IMR-90 (cell line): ENCODE measurements at regions not wholly inside any gene's neighbourhood (a gene's known extent, or its start where the extent isn't known, plus 50 kb on each side); places are given as distances from the start of the nearest gene placed in this dataset.

Experiments
- ATAC-seq: fragments of 200-7000 bp; cut with Tn5 transposase; 2 replicates; pipeline ENCODE4 v1.9.1; 2020; ENCODE audit warnings: low read depth, mild to moderate bottlenecking, moderate library complexity
- BruUV-seq: library from RNA; stranded (reverse); fragments of 400-500 nt; replicated peaks from 2 replicates; lab custom pipeline; 2021; lab: Mats Ljungman, UMichigan
- CTCF ChIA-PET: fragments of 300-600 bp; formaldehyde crosslinking; extraction: SDS; loops from one replicate; lab custom pipeline; 2021; ENCODE audit warnings: antibody characterized with exemption; lab: Yijun Ruan, JAX
- POLR2A ChIA-PET: fragments of 300-600 bp; sonication (Branson Sonifier 250); formaldehyde crosslinking; loops from one replicate; lab custom pipeline; 2022; ENCODE audit warnings: antibody characterized with exemption; ENCODE audit not compliant: unreplicated experiment; lab: Charles Lee
- DNase-seq: peaks from one replicate; pipeline ENCODE4 v3.0.0; 2013
- H2AFZ ChIP-seq: replicated peaks from 2 replicates; pipeline ENCODE3; 2013; ENCODE audit warnings: low read length, mild to moderate bottlenecking; ENCODE audit not compliant: poor library complexity
- H2AK5ac ChIP-seq: 2 replicates; pipeline ENCODE4 v1.6.1; 2013; ENCODE audit warnings: low read depth, low read length, inconsistent platforms
- H2AK9ac ChIP-seq: replicated peaks from 2 replicates; pipeline ENCODE3; 2013; ENCODE audit warnings: mild to moderate bottlenecking, low read depth, low read length, moderate library complexity; ENCODE audit not compliant: poor library complexity
- H2BK120ac ChIP-seq: 2 replicates; pipeline ENCODE4 v1.6.1; 2013; ENCODE audit warnings: low read depth, low read length, inconsistent platforms
- H2BK15ac ChIP-seq: 3 replicates; pipeline ENCODE4 v1.6.1; 2013; ENCODE audit warnings: low read depth, low read length, inconsistent platforms
- H2BK20ac ChIP-seq: 2 replicates; pipeline ENCODE4 v1.6.1; 2013; ENCODE audit warnings: low read depth, mild to moderate bottlenecking, inconsistent platforms, low read length, moderate library complexity
- H2BK5ac ChIP-seq: 2 replicates; pipeline ENCODE4 v1.6.1; 2013; ENCODE audit warnings: mild to moderate bottlenecking, low read depth, low read length, inconsistent platforms; ENCODE audit not compliant: poor library complexity, severe bottlenecking
- H3K14ac ChIP-seq: replicated peaks from 2 replicates; pipeline ENCODE4 v1.6.1; 2013; ENCODE audit warnings: low read depth, low read length, inconsistent platforms
- H3K18ac ChIP-seq: 2 replicates; pipeline ENCODE4 v1.6.1; 2013; ENCODE audit warnings: low read depth, low read length, control low read depth
- H3K23ac ChIP-seq: 2 replicates; pipeline ENCODE4 v1.6.1; 2013; ENCODE audit warnings: low read depth, low read length, inconsistent platforms
- H3K27ac ChIP-seq: 2 replicates; pipeline ENCODE4 v1.5.1; 2013; ENCODE audit warnings: mild to moderate bottlenecking, control low read depth, low read length; ENCODE audit not compliant: insufficient read depth
- H3K27me3 ChIP-seq: 2 replicates; pipeline ENCODE4 v1.6.1; 2013; ENCODE audit warnings: low read length; ENCODE audit not compliant: control insufficient read depth, insufficient read depth
- H3K36me3 ChIP-seq: 2 replicates; pipeline ENCODE4 v1.6.1; 2013; ENCODE audit warnings: low read length, mixed read lengths; ENCODE audit not compliant: control insufficient read depth, insufficient read depth
- H3K4ac ChIP-seq: 2 replicates; pipeline ENCODE4 v1.6.1; 2013; ENCODE audit warnings: low read depth, low read length, inconsistent platforms
- H3K4me1 ChIP-seq: 2 replicates; pipeline ENCODE4 v1.6.1; 2013; ENCODE audit warnings: low read length, mixed read lengths; ENCODE audit not compliant: control insufficient read depth, insufficient read depth
- H3K4me2 ChIP-seq: 2 replicates; pipeline ENCODE4 v1.6.1; 2013; ENCODE audit warnings: low read depth, mild to moderate bottlenecking, control low read depth, low read length, moderate library complexity
- H3K4me3 ChIP-seq: 2 replicates; pipeline ENCODE4 v1.5.1; 2013; ENCODE audit warnings: low read depth, mild to moderate bottlenecking, control low read depth, low read length, moderate library complexity; ENCODE audit not compliant: insufficient read depth
- H3K56ac ChIP-seq: 2 replicates; pipeline ENCODE4 v1.6.1; 2013; ENCODE audit warnings: low read length, inconsistent platforms; ENCODE audit not compliant: insufficient read depth; ENCODE audit errors: extremely low read depth
- H3K79me1 ChIP-seq, 2 experiments: 2 replicates each; pipeline ENCODE4 v1.6.1; 2013; ENCODE audit warnings: low read length in 2 of 2, inconsistent platforms in 1 of 2, low read depth in 1 of 2
- H3K9ac ChIP-seq: 2 replicates; pipeline ENCODE4 v1.6.1; 2013; ENCODE audit warnings: low read depth, low read length, control low read depth
- H3K9me1 ChIP-seq: 2 replicates; pipeline ENCODE4 v1.6.1; 2013; ENCODE audit warnings: low read length, inconsistent platforms; ENCODE audit not compliant: insufficient read depth
- H3K9me3 ChIP-seq: 2 replicates; pipeline ENCODE4 v1.6.1; 2013; ENCODE audit warnings: low read length; ENCODE audit not compliant: control insufficient read depth, insufficient read depth
- H4K20me1 ChIP-seq: 2 replicates; pipeline ENCODE4 v1.6.1; 2013; ENCODE audit warnings: low read length, inconsistent platforms; ENCODE audit not compliant: insufficient read depth
- H4K5ac ChIP-seq: 2 replicates; pipeline ENCODE4 v1.6.1; 2013; ENCODE audit warnings: mild to moderate bottlenecking, low read depth, low read length, control low read depth
- H4K8ac ChIP-seq, 2 experiments: 2 replicates each; pipeline ENCODE4 v1.6.1; 2013; ENCODE audit warnings: low read depth in 2 of 2, low read length in 2 of 2, control low read depth in 1 of 2, inconsistent platforms in 1 of 2
- H4K91ac ChIP-seq: 2 replicates; pipeline ENCODE4 v1.6.1; 2013; ENCODE audit warnings: low read depth, low read length, inconsistent platforms; ENCODE audit not compliant: insufficient read depth
- CEBPB ChIP-seq: IDR thresholded peaks from 2 replicates; pipeline ENCODE4 v1.6.1; 2012; ENCODE audit warnings: low read depth, low read length, improper control_type of control experiment
- CTCF ChIP-seq: conservative IDR thresholded peaks from 2 replicates; pipeline ENCODE4 v1.5.1; 2012; ENCODE audit warnings: mild to moderate bottlenecking, low read depth, low read length, improper control_type of control experiment
- FOS ChIP-seq: fragments of 150-350 bp; IDR thresholded peaks from 2 replicates; pipeline ENCODE4 v1.6.1; 2016; ENCODE audit warnings: low read depth, low read length
- MAFK ChIP-seq: IDR thresholded peaks from 2 replicates; pipeline ENCODE4 v1.6.1; 2012; ENCODE audit warnings: low read depth, low read length, improper control_type of control experiment
- MAZ ChIP-seq: IDR thresholded peaks from 2 replicates; pipeline ENCODE4 v1.6.1; 2012; ENCODE audit warnings: low read depth, mild to moderate bottlenecking, low read length, improper control_type of control experiment, moderate library complexity, borderline replicate concordance
- MXI1 ChIP-seq: IDR thresholded peaks from 2 replicates; pipeline ENCODE4 v1.6.1; 2012; ENCODE audit warnings: low read depth, mild to moderate bottlenecking, low read length, moderate library complexity, borderline replicate concordance
- NFE2L2 ChIP-seq: fragments of 150-350 bp; IDR thresholded peaks from 2 replicates; pipeline ENCODE4 v1.6.1; 2016; ENCODE audit warnings: low read depth, mild to moderate bottlenecking, low read length
- RAD21 ChIP-seq: IDR thresholded peaks from 2 replicates; pipeline ENCODE4 v1.6.1; 2012; ENCODE audit warnings: low read length, improper control_type of control experiment
- SMC3 ChIP-seq: fragments of 150-350 bp; IDR thresholded peaks from 2 replicates; pipeline ENCODE4 v1.6.1; 2016; ENCODE audit warnings: low read depth, mild to moderate bottlenecking, antibody characterized with exemption, low read length, moderate library complexity
- WGBS, 2 experiments: methylation state at CpG; one replicate each; pipeline versions ENCODE4 v1.1.5 to v1.1.7; 2013; ENCODE audit warnings: missing lambda C conversion rate in 2 of 2; ENCODE audit not compliant: insufficient read length in 1 of 2; ENCODE audit errors: extremely low coverage in 2 of 2; 5-methylcytosine and 5-hydroxymethylcytosine counted together
- dilution Hi-C: fragments of 300-500 bp; cut with HindIII; formaldehyde crosslinking; loops from one replicate; pipeline ENCODE4 v1.14.3; 2018; ENCODE audit warnings: low sequenced_read_pairs; ENCODE audit not compliant: unreplicated experiment
- in situ Hi-C: fragments of 300-500 bp; cut with MboI; formaldehyde crosslinking; loops from 3 replicates; pipeline ENCODE4 v1.14.3; 2019; ENCODE audit warnings: low sequenced_read_pairs, inconsistent platforms, mixed read lengths
- intact Hi-C: fragments of 100-400 bp; cut with micrococcal nuclease; formaldehyde crosslinking; loops from 2 replicates; pipeline ENCODE4 v1.10.0; 2022

DNA sequence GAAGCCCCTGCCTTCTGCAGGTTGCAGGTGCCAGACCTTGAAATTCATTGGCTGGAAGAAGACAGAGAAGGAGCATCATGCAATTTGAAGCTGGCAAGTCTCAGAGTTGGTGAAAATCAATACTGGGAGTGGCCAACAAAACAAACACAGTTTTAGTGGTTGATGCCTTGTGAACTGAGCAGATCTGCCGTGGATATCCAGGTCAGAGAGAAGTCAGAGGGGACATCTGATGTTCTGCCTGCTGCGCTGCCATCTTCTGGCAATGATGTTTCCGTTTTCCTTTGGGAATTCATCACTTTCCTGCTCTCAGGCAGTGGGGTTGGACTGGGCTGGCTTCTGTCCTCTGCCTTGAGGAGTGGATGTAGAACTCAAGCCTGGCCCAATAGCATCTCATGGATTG is 132.0 kb downstream of the RPS24 start:
- H4K20me1 ChIP-seq: no peaks in the 10 kb centered on the region
- H3K4me1 ChIP-seq: peaks cover 5% of the 10 kb centered on the region
- ChIA-PET CTCF (no interaction called here), POLR2A (no interaction called here)
- in situ Hi-C loops (no loop called here), intact Hi-C loops (no loop called here), dilution Hi-C loops (no loop called here)
- H3K4ac ChIP-seq: no peak overlapping the region
- no peak overlapping the region for H3K9ac ChIP-seq
- H3K18ac ChIP-seq: no peak overlapping the region
- no peak overlapping the region for H3K56ac ChIP-seq
- H2AK5ac ChIP-seq: no peak overlapping the region
- no peak overlapping the region for H2BK20ac ChIP-seq
- WGBS, 2 experiments: no CpG with 5 or more reads among the region's 3 CpGs
- H3K36me3 ChIP-seq: no peaks in the 10 kb centered on the region
- H4K5ac ChIP-seq: no peak overlapping the region
- no peak for ATAC-seq
- no peak overlapping the region for H4K91ac ChIP-seq
- H2AFZ ChIP-seq: no peak overlapping the region
- BruUV-seq: no TSS peak
- H3K27me3 ChIP-seq: peaks cover 2% of the 10 kb centered on the region; the same call in 1 of the 2 replicates
- no peak overlapping the region for H3K14ac ChIP-seq
- no peak for DNase-seq
- no peak overlapping the region for H3K4me2 ChIP-seq
- no peak overlapping the region for H2AK9ac ChIP-seq
- H2BK5ac ChIP-seq: no peak overlapping the region
- H3K79me1 ChIP-seq: no peaks in the 10 kb centered on the region
- peaks cover 7% of the 10 kb centered on the region for H3K9me1 ChIP-seq
- H4K8ac ChIP-seq: no peak overlapping the region
- H3K9me3 ChIP-seq: peaks cover 6% of the 10 kb centered on the region
- TF ChIP-seq SMC3 (peak; percentile 15; the same call in 1 of the 2 replicates), CTCF (peak; percentile 25; the same call in 1 of the 2 replicates), FOS (no peak), MXI1 (no peak), NFE2L2 (no peak), CEBPB (no peak), MAZ (no peak), MAFK (no peak), RAD21 (peak; percentile 25; the same call in 1 of the 2 replicates)
- no peak overlapping the region for H3K27ac ChIP-seq
- H3K4me3 ChIP-seq: no peak overlapping the region
- H2BK15ac ChIP-seq: no peak overlapping the region
- no peak overlapping the region for H3K23ac ChIP-seq
- no peak overlapping the region for H2BK120ac ChIP-seq
